H9 (cell line): ENCODE measurements at regions not wholly inside any gene's neighbourhood (a gene's known extent, or its start where the extent isn't known, plus 50 kb on each side); places are given as distances from the start of the nearest gene placed in this dataset.

Experiments
- DNase-seq: peaks from one replicate; pipeline ENCODE4 v3.0.0-alpha.2; 2017
- H2AFZ ChIP-seq: one replicate; pipeline ENCODE4 v1.6.1; 2013; ENCODE audit warnings: mild to moderate bottlenecking, low read length, control low read depth, moderate library complexity
- H2AK5ac ChIP-seq: 2 replicates; pipeline ENCODE4 v1.6.1; 2013; ENCODE audit warnings: low read length, control low read depth, mixed read lengths; ENCODE audit not compliant: insufficient read length
- H2BK120ac ChIP-seq: one replicate; pipeline ENCODE4 v1.6.1; 2013; ENCODE audit warnings: low read depth, mild to moderate bottlenecking, low read length, control low read depth, inconsistent platforms; ENCODE audit not compliant: poor library complexity, severe bottlenecking
- H2BK12ac ChIP-seq: 2 replicates; pipeline ENCODE4 v1.6.1; 2013; ENCODE audit warnings: low read length, control low read depth, mixed read lengths, low read depth; ENCODE audit not compliant: insufficient read length
- H2BK15ac ChIP-seq: 2 replicates; pipeline ENCODE4 v1.6.1; 2013; ENCODE audit warnings: low read depth, low read length, control low read depth
- H2BK20ac ChIP-seq: one replicate; pipeline ENCODE4 v1.6.1; 2013; ENCODE audit warnings: low read depth, mild to moderate bottlenecking, low read length, control low read depth, inconsistent platforms; ENCODE audit not compliant: poor library complexity, severe bottlenecking
- H2BK5ac ChIP-seq: 2 replicates; pipeline ENCODE4 v1.6.1; 2013; ENCODE audit warnings: low read length, control low read depth, mixed read lengths; ENCODE audit not compliant: insufficient read length
- H3K14ac ChIP-seq: 2 replicates; pipeline ENCODE4 v1.6.1; 2013; ENCODE audit warnings: low read length, control low read depth; ENCODE audit not compliant: insufficient read depth
- H3K18ac ChIP-seq: 2 replicates; pipeline ENCODE4 v1.6.1; 2013; ENCODE audit warnings: low read depth, mild to moderate bottlenecking, mixed read lengths, low read length, control low read depth; ENCODE audit not compliant: insufficient read length
- H3K23ac ChIP-seq: 2 replicates; pipeline ENCODE4 v1.6.1; 2013; ENCODE audit warnings: low read length, control low read depth, mixed read lengths, low read depth; ENCODE audit not compliant: insufficient read length
- H3K23me2 ChIP-seq: 2 replicates; pipeline ENCODE4 v1.6.1; 2013; ENCODE audit warnings: low read depth, mild to moderate bottlenecking, mixed read lengths, low read length, control low read depth; ENCODE audit not compliant: insufficient read length, poor library complexity, severe bottlenecking
- H3K27ac ChIP-seq: 2 replicates; pipeline ENCODE4 v1.5.1; 2013; ENCODE audit warnings: low read length, control low read depth, mixed read lengths, low read depth; ENCODE audit not compliant: insufficient read length
- H3K27me3 ChIP-seq: 2 replicates; pipeline ENCODE4 v1.6.1; 2013; ENCODE audit warnings: low read length, control low read depth, inconsistent platforms; ENCODE audit not compliant: insufficient read depth
- H3K4ac ChIP-seq: 2 replicates; pipeline ENCODE4 v1.6.1; 2013; ENCODE audit warnings: low read depth, mild to moderate bottlenecking, control low read depth, inconsistent platforms, low read length, moderate library complexity
- H3K4me1 ChIP-seq: 2 replicates; pipeline ENCODE4 v1.6.1; 2013; ENCODE audit warnings: low read length, control low read depth, inconsistent platforms; ENCODE audit not compliant: insufficient read depth
- H3K4me2 ChIP-seq: 2 replicates; pipeline ENCODE4 v1.6.1; 2013; ENCODE audit warnings: low read length, control low read depth, mixed read lengths; ENCODE audit not compliant: insufficient read length, insufficient read depth
- H3K56ac ChIP-seq: 2 replicates; pipeline ENCODE4 v1.6.1; 2013; ENCODE audit warnings: low read depth, mild to moderate bottlenecking, mixed read lengths, low read length, control low read depth; ENCODE audit not compliant: insufficient read length
- H3K79me1 ChIP-seq: 2 replicates; pipeline ENCODE4 v1.6.1; 2013; ENCODE audit warnings: low read depth, mild to moderate bottlenecking, moderate library complexity, low read length, control low read depth, inconsistent platforms; ENCODE audit not compliant: insufficient read depth, poor library complexity, severe bottlenecking
- H3K79me2 ChIP-seq: 2 replicates; pipeline ENCODE4 v1.6.1; 2013; ENCODE audit warnings: low read length, control low read depth, inconsistent platforms; ENCODE audit not compliant: insufficient read depth
- H3K9ac ChIP-seq: 2 replicates; pipeline ENCODE4 v1.6.1; 2013; ENCODE audit warnings: low read length, control low read depth, mixed read lengths; ENCODE audit not compliant: insufficient read length; ENCODE audit errors: extremely low read depth
- H3K9me3 ChIP-seq: one replicate; pipeline ENCODE4 v1.6.1; 2013; ENCODE audit warnings: low read depth, low read length, inconsistent platforms; ENCODE audit not compliant: control insufficient read depth
- H3T11ph ChIP-seq: one replicate; pipeline ENCODE4 v1.6.1; 2013; ENCODE audit warnings: mild to moderate bottlenecking, low read length, control low read depth, inconsistent platforms
- H4K20me1 ChIP-seq: one replicate; pipeline ENCODE4 v1.6.1; 2013; ENCODE audit not compliant: control insufficient read depth, insufficient read length, insufficient read depth
- H4K5ac ChIP-seq: 2 replicates; pipeline ENCODE4 v1.6.1; 2013; ENCODE audit warnings: low read depth, mild to moderate bottlenecking, mixed read lengths, low read length, control low read depth; ENCODE audit not compliant: insufficient read length
- H4K8ac ChIP-seq: replicated peaks from 2 replicates; pipeline ENCODE4 v1.6.1; 2013; ENCODE audit warnings: low read length, control low read depth, mixed read lengths, low read depth; ENCODE audit not compliant: insufficient read length
- H4K91ac ChIP-seq: 2 replicates; pipeline ENCODE4 v1.6.1; 2013; ENCODE audit warnings: low read depth, mild to moderate bottlenecking, moderate library complexity, mixed read lengths, low read length, control low read depth; ENCODE audit not compliant: insufficient read length
- H3K27ac Mint-ChIP-seq, 3 experiments: 2 replicates in 2 of 3; 3 replicates in 1 of 3; pipeline ENCODE4 v1.8.0; 2020 to 2021; ENCODE audit warnings: mixed read lengths in 3 of 3, mild to moderate bottlenecking in 1 of 3, moderate library complexity in 1 of 3
- H3K27me3 Mint-ChIP-seq: 2 replicates; pipeline ENCODE4 v1.8.0; 2021; ENCODE audit warnings: low read depth, mild to moderate bottlenecking, moderate library complexity, mixed read lengths
- H3K36me3 Mint-ChIP-seq, 3 experiments: 2 replicates in 2 of 3; 3 replicates in 1 of 3; pipeline ENCODE4 v1.8.0; 2020 to 2021; ENCODE audit warnings: low read depth in 3 of 3, mixed read lengths in 3 of 3; ENCODE audit not compliant: insufficient read depth in 1 of 3
- H3K4me1 Mint-ChIP-seq, 2 experiments: 2 replicates each; pipeline ENCODE4 v1.8.0; 2020; ENCODE audit warnings: mixed read lengths in 2 of 2
- H3K4me3 Mint-ChIP-seq, 2 experiments: 2 replicates in 1 of 2; 3 replicates in 1 of 2; pipeline ENCODE4 v1.8.0; 2020 to 2021; ENCODE audit warnings: mild to moderate bottlenecking in 2 of 2, mixed read lengths in 2 of 2, moderate library complexity in 1 of 2
- H3K9me3 Mint-ChIP-seq, 2 experiments: 2 replicates in 1 of 2; 3 replicates in 1 of 2; pipeline ENCODE4 v1.8.0; 2020; ENCODE audit warnings: mild to moderate bottlenecking in 2 of 2, mixed read lengths in 2 of 2, moderate library complexity in 1 of 2
- WGBS: extraction: QIAGEN DNeasy Blood & Tissue Kit; methylation state at CpG from one replicate; pipeline ENCODE4 v1.1.7; 2013; ENCODE audit warnings: missing lambda C conversion rate, low lambda C conversion rate, mixed read lengths; ENCODE audit not compliant: insufficient read length; ENCODE audit errors: extremely low coverage; 5-methylcytosine and 5-hydroxymethylcytosine counted together
- TF ChIP-seq, protein P1 (sequence below): fragments of 200-600 bp; sonication (generic); conservative IDR thresholded peaks from 3 replicates; pipeline ENCODE4 v1.8.0; 2021; ENCODE audit warnings: antibody characterized with exemption, mild to moderate bottlenecking

DNA sequence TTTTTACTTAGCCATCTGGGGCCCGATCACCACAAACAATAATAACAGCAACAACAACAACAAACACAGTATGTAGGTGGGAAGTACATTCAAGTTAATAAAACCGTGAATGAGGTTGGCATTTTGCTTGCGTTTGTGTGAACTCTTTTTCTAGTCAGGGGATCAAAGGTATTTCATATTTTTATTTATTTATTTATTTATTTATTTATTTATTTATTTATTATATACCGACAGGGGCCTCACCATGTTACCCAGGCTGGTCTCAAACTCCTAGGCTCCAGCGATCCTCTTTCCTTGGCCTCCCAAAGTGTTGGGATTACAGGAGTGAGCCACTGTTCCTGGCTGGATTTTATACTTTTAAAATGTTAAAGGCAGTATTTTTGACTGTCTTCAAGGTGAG is 325.4 kb downstream of the RAPGEF2 start:
- Histone ChIP-seq H3K79me2 (no peaks in the 10 kb centered on the region), H4K5ac (no peak overlapping the region), H3K9me3 (no peaks in the 10 kb centered on the region), H3K23ac (no peak overlapping the region), H3K23me2 (no peaks in the 10 kb centered on the region), H3T11ph (no peak overlapping the region), H3K4me1 (peaks cover 2% of the 10 kb centered on the region; the same call in 1 of the 2 replicates), H2BK12ac (no peak overlapping the region), H3K4me2 (no peak overlapping the region), H2BK20ac (no peak overlapping the region), H3K56ac (no peak overlapping the region), H2BK15ac (no peak overlapping the region), H3K18ac (no peak overlapping the region), H2BK5ac (no peak overlapping the region), H3K79me1 (no peaks in the 10 kb centered on the region), H3K27ac (no peak overlapping the region), H3K4ac (no peak overlapping the region), H3K9ac (no peak overlapping the region), H4K91ac (no peak overlapping the region), H2BK120ac (no peak overlapping the region), H4K8ac (no peak overlapping the region), H2AK5ac (no peak overlapping the region), H2AFZ (no peak overlapping the region), H3K14ac (no peak overlapping the region), H3K27me3 (no peaks in the 10 kb centered on the region), H4K20me1 (no peaks in the 10 kb centered on the region)
- no peak for DNase-seq
- Mint-ChIP-seq H3K4me1 (peaks cover 0 to 3% of the 10 kb centered on the region in 2 experiments; a peak in 2 of 4 replicates), H3K36me3 (no peaks in the 10 kb centered on the region), H3K9me3 (no peaks in the 10 kb centered on the region), H3K4me3 (no peak overlapping the region), H3K27ac (no peak overlapping the region), H3K27me3 (peaks cover 2% of the 10 kb centered on the region)
- no CpG with 5 or more reads among the region's 5 CpGs for WGBS
- TF ChIP-seq, protein P1, sequence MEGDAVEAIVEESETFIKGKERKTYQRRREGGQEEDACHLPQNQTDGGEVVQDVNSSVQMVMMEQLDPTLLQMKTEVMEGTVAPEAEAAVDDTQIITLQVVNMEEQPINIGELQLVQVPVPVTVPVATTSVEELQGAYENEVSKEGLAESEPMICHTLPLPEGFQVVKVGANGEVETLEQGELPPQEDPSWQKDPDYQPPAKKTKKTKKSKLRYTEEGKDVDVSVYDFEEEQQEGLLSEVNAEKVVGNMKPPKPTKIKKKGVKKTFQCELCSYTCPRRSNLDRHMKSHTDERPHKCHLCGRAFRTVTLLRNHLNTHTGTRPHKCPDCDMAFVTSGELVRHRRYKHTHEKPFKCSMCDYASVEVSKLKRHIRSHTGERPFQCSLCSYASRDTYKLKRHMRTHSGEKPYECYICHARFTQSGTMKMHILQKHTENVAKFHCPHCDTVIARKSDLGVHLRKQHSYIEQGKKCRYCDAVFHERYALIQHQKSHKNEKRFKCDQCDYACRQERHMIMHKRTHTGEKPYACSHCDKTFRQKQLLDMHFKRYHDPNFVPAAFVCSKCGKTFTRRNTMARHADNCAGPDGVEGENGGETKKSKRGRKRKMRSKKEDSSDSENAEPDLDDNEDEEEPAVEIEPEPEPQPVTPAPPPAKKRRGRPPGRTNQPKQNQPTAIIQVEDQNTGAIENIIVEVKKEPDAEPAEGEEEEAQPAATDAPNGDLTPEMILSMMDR, result no peak
